Keratinocyte (primary cell): ENCODE measurements at regions not wholly inside any gene's neighbourhood (a gene's known extent, or its start where the extent isn't known, plus 50 kb on each side); places are given as distances from the start of the nearest gene placed in this dataset.
A peak's percentile ranks its signal among the peaks of the same experiment; 100 is the strongest.

Experiments used
- DNase-seq: peaks from one replicate; pipeline ENCODE4 v3.0.0-alpha.2; 2011; ENCODE audit warnings: low read depth, missing footprints, low spot score
- FAIRE-seq: peaks from 2 replicates; lab custom pipeline; 2011; peaks lifted over from hg19 to GRCh38; lab: Jason Lieb, UNC
- H2AFZ ChIP-seq: 2 replicates; pipeline ENCODE4 v1.6.0; 2012; ENCODE audit warnings: low read length, control low read depth, inconsistent platforms; ENCODE audit not compliant: control insufficient read depth
- H3K27ac ChIP-seq: 2 replicates; pipeline ENCODE4 v1.5.1; 2011; ENCODE audit warnings: low read length; ENCODE audit not compliant: control insufficient read depth, insufficient read depth
- H3K27me3 ChIP-seq: 3 replicates; pipeline ENCODE4 v1.6.0; 2011; ENCODE audit warnings: low read length; ENCODE audit not compliant: control insufficient read depth, insufficient read depth; ENCODE audit errors: extremely low read depth
- H3K36me3 ChIP-seq, 2 experiments: 2 replicates in 1 of 2; 3 replicates in 1 of 2; pipeline ENCODE4 v1.5.1; 2011; ENCODE audit warnings: low read length in 2 of 2, mild to moderate bottlenecking in 1 of 2; ENCODE audit not compliant: control insufficient read depth in 2 of 2, insufficient read depth in 2 of 2; ENCODE audit errors: extremely low read depth in 1 of 2
- H3K4me1 ChIP-seq: 3 replicates; pipeline ENCODE4 v1.5.1; 2011; ENCODE audit warnings: low read length; ENCODE audit not compliant: control insufficient read depth, insufficient read depth; ENCODE audit errors: extremely low read depth
- H3K4me2 ChIP-seq: 3 replicates; pipeline ENCODE4 v1.6.0; 2011; ENCODE audit warnings: low read depth, low read length; ENCODE audit not compliant: control insufficient read depth, insufficient read depth; ENCODE audit errors: extremely low read depth
- H3K4me3 ChIP-seq, 3 experiments: fragments of 200-600 bp in 1 of 3; sonication (generic) in 1 of 3; 2 replicates in 2 of 3; 3 replicates in 1 of 3; pipeline ENCODE4 v1.5.1; 2011 to 2016; ENCODE audit warnings: low read length in 3 of 3, mild to moderate bottlenecking in 3 of 3, control low read depth in 2 of 3, inconsistent platforms in 1 of 3, low read depth in 1 of 3, mixed read lengths in 1 of 3, mixed run types in 1 of 3, moderate library complexity in 1 of 3; ENCODE audit not compliant: control insufficient read depth in 2 of 3, insufficient read depth in 2 of 3; ENCODE audit errors: extremely low read depth in 1 of 3
- H3K79me2 ChIP-seq: 2 replicates; pipeline ENCODE4 v1.6.0; 2012; ENCODE audit warnings: low read length; ENCODE audit not compliant: control insufficient read depth, insufficient read depth
- H3K9ac ChIP-seq: 3 replicates; pipeline ENCODE4 v1.6.0; 2011; ENCODE audit warnings: low read length; ENCODE audit not compliant: control insufficient read depth, insufficient read depth; ENCODE audit errors: extremely low read depth
- H3K9me1 ChIP-seq: 3 replicates; pipeline ENCODE4 v1.6.0; 2011; ENCODE audit warnings: low read length; ENCODE audit not compliant: control insufficient read depth, insufficient read depth; ENCODE audit errors: extremely low read depth
- H3K9me3 ChIP-seq: 2 replicates; pipeline ENCODE4 v1.5.1; 2012; ENCODE audit warnings: low read depth, low read length; ENCODE audit not compliant: control insufficient read depth
- H4K20me1 ChIP-seq: 3 replicates; pipeline ENCODE4 v1.6.0; 2011; ENCODE audit warnings: low read length; ENCODE audit not compliant: control insufficient read depth, insufficient read depth; ENCODE audit errors: extremely low read depth
- EZH2 ChIP-seq: IDR thresholded peaks from one replicate; pipeline ENCODE4 v1.6.1; 2012; ENCODE audit warnings: inconsistent platforms, mild to moderate bottlenecking, low read length, moderate library complexity
- dilution Hi-C: fragments of 300-500 bp; cut with MboI; formaldehyde crosslinking; loops from one replicate; pipeline ENCODE4 v1.7.0; 2020; ENCODE audit warnings: low sequenced_read_pairs; ENCODE audit not compliant: extremely low pct_ligation_motif_present
- TF ChIP-seq, protein P1 (sequence below), 3 experiments: IDR thresholded peaks in 1 of 3; conservative IDR thresholded peaks in 1 of 3; optimal IDR thresholded peaks in 1 of 3; 2 replicates in 2 of 3; 3 replicates in 1 of 3; pipeline versions ENCODE3 to v1.5.1; 2011; ENCODE audit warnings: low read length in 3 of 3, mild to moderate bottlenecking in 3 of 3, moderate library complexity in 2 of 3, control low read depth in 1 of 3, inconsistent platforms in 1 of 3; ENCODE audit not compliant: insufficient read depth in 2 of 3; ENCODE audit errors: extremely low read depth in 1 of 3

DNA sequence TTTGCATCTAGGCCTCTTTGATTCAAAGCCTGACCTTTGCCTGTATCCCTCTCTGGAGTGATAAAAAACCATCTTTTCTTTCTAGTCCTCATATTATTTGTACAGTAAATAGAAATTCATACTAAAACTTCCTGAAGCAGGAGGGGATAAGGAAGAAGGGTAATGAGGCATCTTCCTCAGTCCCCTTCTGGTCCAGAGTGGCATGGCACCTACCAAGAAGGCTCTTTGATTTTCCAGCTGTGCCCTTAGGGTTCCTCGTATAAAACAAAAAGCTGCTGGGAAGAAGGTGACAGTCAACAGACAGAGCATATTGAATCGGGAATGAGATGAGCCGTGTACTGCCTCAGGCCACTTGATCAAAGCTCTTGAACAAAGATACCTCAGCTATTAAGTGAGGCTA is 71.9 kb upstream of the SPDL1 start:
- no peaks in the 10 kb centered on the region for H3K9me1 ChIP-seq
- H3K9ac ChIP-seq: no peak overlapping the region
- H4K20me1 ChIP-seq: no peaks in the 10 kb centered on the region
- dilution Hi-C loops: no loop called here
- no peak for TF ChIP-seq EZH2
- TF ChIP-seq, protein P1, sequence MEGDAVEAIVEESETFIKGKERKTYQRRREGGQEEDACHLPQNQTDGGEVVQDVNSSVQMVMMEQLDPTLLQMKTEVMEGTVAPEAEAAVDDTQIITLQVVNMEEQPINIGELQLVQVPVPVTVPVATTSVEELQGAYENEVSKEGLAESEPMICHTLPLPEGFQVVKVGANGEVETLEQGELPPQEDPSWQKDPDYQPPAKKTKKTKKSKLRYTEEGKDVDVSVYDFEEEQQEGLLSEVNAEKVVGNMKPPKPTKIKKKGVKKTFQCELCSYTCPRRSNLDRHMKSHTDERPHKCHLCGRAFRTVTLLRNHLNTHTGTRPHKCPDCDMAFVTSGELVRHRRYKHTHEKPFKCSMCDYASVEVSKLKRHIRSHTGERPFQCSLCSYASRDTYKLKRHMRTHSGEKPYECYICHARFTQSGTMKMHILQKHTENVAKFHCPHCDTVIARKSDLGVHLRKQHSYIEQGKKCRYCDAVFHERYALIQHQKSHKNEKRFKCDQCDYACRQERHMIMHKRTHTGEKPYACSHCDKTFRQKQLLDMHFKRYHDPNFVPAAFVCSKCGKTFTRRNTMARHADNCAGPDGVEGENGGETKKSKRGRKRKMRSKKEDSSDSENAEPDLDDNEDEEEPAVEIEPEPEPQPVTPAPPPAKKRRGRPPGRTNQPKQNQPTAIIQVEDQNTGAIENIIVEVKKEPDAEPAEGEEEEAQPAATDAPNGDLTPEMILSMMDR (optimal IDR thresholded peaks at IDR 0.05 in 1 of 3, IDR thresholded peaks at IDR 0.05 in 1 of 3, conservative IDR thresholded peaks at IDR 0.05 in 1 of 3; ENCODE audit: extremely low read depth in 1 of 3, insufficient read depth in 2 of 3, low read length in 3 of 3): peak in 1 of 3 experiments; percentile 29
- H3K4me1 ChIP-seq: no peaks in the 10 kb centered on the region
- no peak overlapping the region for H3K4me3 ChIP-seq
- FAIRE-seq (no peak), DNase-seq (no peak)
- H2AFZ ChIP-seq: no peak overlapping the region
- H3K79me2 ChIP-seq: no peaks in the 10 kb centered on the region
- H3K4me2 ChIP-seq: no peak overlapping the region
- no peaks in the 10 kb centered on the region for H3K27me3 ChIP-seq
- no peaks in the 10 kb centered on the region for H3K36me3 ChIP-seq
- H3K27ac ChIP-seq: no peak overlapping the region
- H3K9me3 ChIP-seq: no peaks in the 10 kb centered on the region

DNA sequence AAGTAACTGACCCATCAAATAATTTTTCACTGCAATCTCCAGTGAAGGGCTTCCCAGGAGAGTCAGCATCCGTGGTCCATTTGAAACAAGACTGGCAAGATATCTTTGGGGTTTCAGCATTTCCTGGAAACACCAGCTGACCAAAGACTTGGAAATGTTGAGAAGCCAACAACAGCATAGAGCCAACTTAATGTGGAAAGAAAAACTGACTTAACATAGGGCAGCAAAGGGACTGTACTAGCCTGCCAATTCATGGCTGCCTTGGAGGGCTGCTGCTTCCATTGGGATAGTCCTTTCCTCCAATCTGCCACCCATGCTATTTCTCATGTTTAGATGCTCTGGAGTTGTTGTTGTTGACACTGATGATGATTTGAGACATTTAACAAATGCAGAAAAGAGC is 76.5 kb upstream of the SPDL1 start:
- Histone ChIP-seq H3K4me3 (no peak overlapping the region), H3K79me2 (no peaks in the 10 kb centered on the region), H4K20me1 (no peaks in the 10 kb centered on the region), H3K27me3 (no peaks in the 10 kb centered on the region), H3K9me3 (no peaks in the 10 kb centered on the region), H3K4me2 (no peak overlapping the region), H3K9me1 (no peaks in the 10 kb centered on the region), H2AFZ (no peak overlapping the region), H3K36me3 (no peaks in the 10 kb centered on the region), H3K4me1 (no peaks in the 10 kb centered on the region), H3K9ac (no peak overlapping the region), H3K27ac (no peak overlapping the region)
- no peak for TF ChIP-seq EZH2
- TF ChIP-seq, protein P1 (optimal IDR thresholded peaks at IDR 0.05 in 1 of 3, IDR thresholded peaks at IDR 0.05 in 1 of 3, conservative IDR thresholded peaks at IDR 0.05 in 1 of 3; ENCODE audit: extremely low read depth in 1 of 3, insufficient read depth in 2 of 3, low read length in 3 of 3): no peak
- DNase-seq: no peak
- FAIRE-seq: no peak
- dilution Hi-C loops: no loop called here
